GM18870 (cell line): ENCODE measurements at regions not wholly inside any gene's neighbourhood (a gene's known extent, or its start where the extent isn't known, plus 50 kb on each side); places are given as distances from the start of the nearest gene placed in this dataset.

Experiments
- ATAC-seq: cut with Tn5 transposase; IDR thresholded peaks from one replicate; pipeline ENCODE4 v1.9.1; 2021; ENCODE audit warnings: moderate library complexity; ENCODE audit not compliant: unreplicated experiment

- ATAC-seq, result no peak
Measured at GRCh38 chr16:85971902-85972638, 73.1 kb downstream of the IRF8 start.

- no peak for ATAC-seq
Measured at GRCh38 chr16:85974428-85975375, 75.7 kb downstream of the IRF8 start.

- ATAC-seq, result no peak
Measured at GRCh38 chr16:85975451-85975981, 76.6 kb downstream of the IRF8 start.

GRCh38 chr16:85978291-85978775 lies 79.4 kb downstream of the IRF8 start:
- ATAC-seq, result no peak

GRCh38 chr16:85978976-85979375 lies 80.0 kb downstream of the IRF8 start:
- no peak for ATAC-seq

GRCh38 chr16:85979605-85980004 lies 80.6 kb downstream of the IRF8 start:
- no peak for ATAC-seq

- ATAC-seq, result no peak
Measured at GRCh38 chr16:85980686-85981085, 81.7 kb downstream of the IRF8 start.

GRCh38 chr16:85981826-85982562 lies 83.0 kb downstream of the IRF8 start:
- ATAC-seq, result no peak

GRCh38 chr16:85982563-85982939 lies 83.6 kb downstream of the IRF8 start:
- no peak for ATAC-seq

- no peak for ATAC-seq
Measured at GRCh38 chr16:85983064-85983463, 84.1 kb downstream of the IRF8 start.

GRCh38 chr16:85983606-85984230 lies 84.8 kb downstream of the IRF8 start:
- ATAC-seq, result no peak

GRCh38 chr16:85984231-85984880 lies 85.4 kb downstream of the IRF8 start:
- no peak for ATAC-seq

GRCh38 chr16:85984947-85985451 lies 86.0 kb downstream of the IRF8 start:
- no peak for ATAC-seq

- ATAC-seq, result no peak
Measured at GRCh38 chr16:85986931-85987749, 88.2 kb downstream of the IRF8 start.

- ATAC-seq, result no peak
Measured at GRCh38 chr16:85987750-85988078, 88.8 kb downstream of the IRF8 start.

- peak; percentile 14 for ATAC-seq
Measured at GRCh38 chr16:85988306-85988705, 89.3 kb downstream of the IRF8 start.

- ATAC-seq, result peak; percentile 52
Measured at GRCh38 chr16:85988723-85989313, 89.9 kb downstream of the IRF8 start.

- ATAC-seq, result no peak
Measured at GRCh38 chr16:85989376-85989775, 90.4 kb downstream of the IRF8 start.
